NCI-H748 (cell line): ENCODE measurements at regions not wholly inside any gene's neighbourhood (a gene's known extent, or its start where the extent isn't known, plus 50 kb on each side); places are given as distances from the start of the nearest gene placed in this dataset.

ENCODE experiments used
- DNase-seq: peaks from one replicate; lab custom pipeline; 2025; ENCODE audit not compliant: unreplicated experiment; lab: John Stamatoyannopoulos, UW

- DNase-seq: no peak
These were observed 184.0 kb upstream of the UBL3 start for GRCh38 chr13:30034458-30034795.

- DNase-seq: no peak
These were observed 183.5 kb upstream of the UBL3 start for GRCh38 chr13:30033681-30034457.

DNA sequence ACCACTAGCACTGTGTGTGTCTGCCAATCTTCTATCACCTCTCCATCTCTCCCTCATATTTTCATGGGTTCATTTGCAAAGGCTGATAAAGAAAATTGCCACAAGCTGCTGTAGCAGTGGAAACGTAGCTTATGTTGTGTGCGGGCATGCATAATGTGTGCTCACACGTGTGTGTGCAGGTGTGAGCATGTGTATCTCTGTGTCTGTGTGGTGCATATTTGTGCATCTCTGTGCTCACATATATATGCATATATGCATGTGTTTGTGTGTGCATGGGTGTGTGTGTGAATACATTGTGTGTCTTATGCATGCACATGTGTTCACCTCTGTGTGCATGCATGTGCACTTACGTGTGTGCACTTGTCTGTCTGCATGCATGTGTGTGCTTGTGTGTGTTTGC lies 181.8 kb upstream of the UBL3 start:
- DNase-seq: no peak

DNA sequence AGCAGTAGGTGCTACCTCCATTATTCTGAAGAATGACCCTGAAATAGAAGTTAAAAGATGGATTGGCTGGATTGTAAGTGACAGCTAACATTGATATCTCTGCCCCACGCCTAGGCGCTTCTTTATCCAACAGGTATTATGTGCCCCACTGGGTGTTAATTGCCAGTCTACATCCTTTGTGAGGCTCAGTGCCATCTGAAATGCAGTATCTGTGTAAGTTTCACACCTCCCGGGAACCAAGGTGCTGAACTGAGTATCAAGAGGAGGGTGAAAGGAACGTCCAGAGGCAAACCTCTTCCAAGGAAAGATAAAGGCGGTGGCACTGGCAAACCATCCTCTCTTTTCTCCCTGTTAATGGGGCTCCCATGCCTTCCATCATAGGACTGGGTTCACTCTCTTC lies 181.1 kb upstream of the UBL3 start:
- DNase-seq: no peak

GRCh38 chr13:30030141-30030750 lies 179.8 kb upstream of the UBL3 start:
- no peak for DNase-seq

- no peak for DNase-seq
These were observed 177.4 kb upstream of the UBL3 start for GRCh38 chr13:30027569-30028455.

GRCh38 chr13:30026909-30027308 lies 176.5 kb upstream of the UBL3 start:
- DNase-seq: no peak

DNA sequence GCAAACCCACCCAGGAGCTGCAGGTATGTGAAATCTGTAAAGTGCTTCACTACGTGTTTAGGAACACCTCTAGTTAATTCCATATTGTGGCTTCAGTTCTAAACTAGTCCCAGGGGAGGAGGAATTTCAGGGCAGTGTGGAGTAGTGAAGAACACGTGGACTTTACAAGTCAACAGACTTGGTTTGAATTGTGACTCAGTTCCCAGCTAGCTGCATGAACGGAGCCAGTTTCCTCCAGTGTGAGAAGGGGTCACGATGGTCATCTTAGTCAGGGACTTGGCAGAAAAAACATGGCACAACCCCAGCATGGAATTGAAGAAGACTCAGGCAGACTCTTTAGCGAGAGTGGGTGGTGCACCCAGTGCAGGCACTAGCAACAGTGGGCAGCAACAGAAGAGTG lies 175.7 kb upstream of the UBL3 start:
- DNase-seq: no peak

- no peak for DNase-seq
These were observed 174.9 kb upstream of the UBL3 start for GRCh38 chr13:30025351-30025750.

GRCh38 chr13:30024125-30024865 lies 173.9 kb upstream of the UBL3 start:
- peak; percentile 85 for DNase-seq

DNA sequence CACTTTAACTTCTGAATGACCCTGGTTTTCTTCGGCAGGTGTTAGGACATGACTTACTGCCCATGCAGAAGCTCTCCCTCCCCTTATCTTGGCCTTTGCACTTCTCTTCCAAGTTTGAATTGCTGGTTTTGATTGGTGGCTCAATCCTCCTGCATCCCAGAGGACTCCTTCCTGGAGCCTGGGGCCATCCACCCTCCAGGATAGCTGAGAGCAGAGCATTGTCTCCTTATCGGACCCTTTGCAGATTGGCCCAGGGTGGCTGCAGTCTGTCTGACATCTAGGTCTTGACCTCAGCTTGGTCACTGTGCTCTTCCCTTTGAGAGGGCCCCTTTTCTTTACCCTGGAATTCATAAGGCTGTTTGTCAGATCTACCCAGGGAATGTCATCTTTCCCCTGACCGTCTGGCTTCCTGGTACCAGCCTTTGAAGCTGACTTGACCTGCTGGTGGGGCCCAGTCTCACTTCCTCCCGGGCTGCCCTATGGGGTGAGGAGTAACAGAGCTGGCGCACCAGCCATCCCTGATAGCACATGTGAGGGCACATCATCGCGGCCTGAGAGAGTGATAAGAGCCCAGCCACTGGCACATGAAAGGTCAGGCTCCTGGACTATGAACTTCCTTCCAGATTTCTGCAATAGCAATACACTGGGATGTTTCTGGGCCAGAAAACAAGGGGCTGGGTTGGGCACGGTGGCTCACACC lies 172.9 kb upstream of the UBL3 start:
- DNase-seq: no peak

DNA sequence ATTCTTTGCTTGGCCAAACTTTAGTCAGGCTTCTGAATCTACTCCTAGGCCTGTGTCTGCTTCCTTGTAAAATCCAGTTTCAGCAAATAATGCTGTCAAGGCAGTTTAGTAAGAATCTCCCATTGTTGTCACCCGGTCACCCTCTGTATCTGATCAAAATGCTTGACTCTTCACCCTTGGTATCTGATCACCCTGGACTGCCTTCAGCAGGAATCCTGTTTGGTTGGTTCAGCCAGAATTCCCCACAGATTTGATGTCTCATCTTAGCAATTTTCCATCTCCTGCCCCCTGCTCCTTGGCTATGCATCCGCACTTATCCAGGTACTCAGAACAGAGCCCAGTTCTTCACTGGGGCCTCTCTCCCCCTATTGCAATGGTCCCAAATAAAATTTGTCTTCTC lies 172.4 kb upstream of the UBL3 start:
- DNase-seq: no peak

GRCh38 chr13:30022256-30022655 lies 171.8 kb upstream of the UBL3 start:
- DNase-seq: peak; percentile 25

DNA sequence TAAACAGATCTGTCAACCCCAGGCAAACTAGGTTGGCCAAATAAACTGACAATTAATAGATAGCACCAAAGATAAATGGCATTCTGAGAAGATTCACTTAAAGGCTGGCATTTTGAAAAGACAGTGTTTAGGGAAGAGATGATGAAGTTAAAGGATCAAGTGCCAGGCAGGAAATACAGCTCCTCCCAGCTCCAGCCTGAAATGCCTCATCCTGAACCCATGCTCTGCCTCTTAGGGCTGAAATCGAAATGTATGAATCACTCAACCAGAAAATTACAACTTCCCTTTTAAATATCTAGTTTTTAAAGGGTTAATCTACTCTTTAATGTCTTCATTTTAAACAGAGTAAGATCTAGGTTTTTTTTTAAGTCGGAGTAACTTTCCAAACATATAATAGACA lies 171.2 kb upstream of the UBL3 start:
- DNase-seq: no peak

GRCh38 chr13:30020726-30021312 lies 170.4 kb upstream of the UBL3 start:
- DNase-seq: no peak

- DNase-seq: no peak
These were observed 169.5 kb upstream of the UBL3 start for GRCh38 chr13:30019648-30020626.

- peak; percentile 41 for DNase-seq
These were observed 167.5 kb upstream of the UBL3 start for GRCh38 chr13:30017880-30018279.

DNA sequence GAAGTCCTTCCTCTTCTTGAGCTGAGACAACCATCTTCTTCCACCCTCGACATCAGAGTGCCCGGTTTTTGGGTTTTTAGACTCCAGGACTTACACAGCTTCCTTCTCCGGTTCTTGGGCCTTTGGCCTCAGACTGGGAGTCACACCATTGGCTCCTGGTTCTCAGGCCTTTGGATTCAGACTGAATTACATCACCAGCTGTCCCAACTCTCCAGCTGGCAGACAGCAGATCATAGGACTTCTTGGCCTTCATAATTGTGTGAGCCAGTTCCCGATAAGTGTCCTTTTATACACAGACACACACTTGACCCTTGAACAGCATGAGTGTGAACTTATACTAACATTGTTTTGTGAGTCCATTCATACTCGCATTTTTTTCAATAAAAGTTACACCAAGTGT lies 166.0 kb upstream of the UBL3 start:
- no peak for DNase-seq

GRCh38 chr13:30009411-30009810 lies 159.0 kb upstream of the UBL3 start:
- DNase-seq: no peak
